ENCODE measurements at regions not wholly inside any gene's neighbourhood (a gene's known extent, or its start where the extent isn't known, plus 50 kb on each side); places are given as distances from the start of the nearest gene placed in this dataset.

GRCh38 chr2:120526997-120527945 lies 181.3 kb downstream of the INHBB start:
- no peak for DNase-seq (ENCODE audit: low read depth in 3 of 3, low spot score in 2 of 3)

GRCh38 chr2:120528051-120528692 lies 182.2 kb downstream of the INHBB start:
- no peak for DNase-seq (ENCODE audit: low read depth in 3 of 3, low spot score in 2 of 3)

DNA sequence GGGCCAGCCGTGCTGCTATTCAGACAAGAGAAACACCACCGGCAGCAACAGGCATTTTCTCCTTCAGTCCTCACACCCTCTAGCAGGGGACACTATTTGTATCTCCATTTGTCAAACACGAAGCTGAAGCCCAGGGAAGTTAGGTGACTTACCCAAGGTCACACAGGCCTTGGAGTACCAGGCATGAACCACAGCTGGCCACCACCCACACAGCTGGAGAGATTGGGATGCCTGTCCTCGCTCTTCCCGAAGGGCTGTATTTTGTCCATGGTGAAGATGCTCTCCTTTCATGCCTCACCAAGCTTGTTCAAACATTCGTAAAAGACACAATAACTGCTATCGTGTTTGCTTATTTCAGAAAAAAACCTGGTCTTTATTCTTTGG lies 182.7 kb downstream of the INHBB start:
- DNase-seq (ENCODE audit: low read depth in 3 of 3, low spot score in 2 of 3), result no peak

- DNase-seq (ENCODE audit: low read depth in 3 of 3, low spot score in 2 of 3), result no peak
These were observed 184.8 kb downstream of the INHBB start for GRCh38 chr2:120530781-120531180.

GRCh38 chr2:120531365-120531764 lies 185.4 kb downstream of the INHBB start:
- no peak for DNase-seq (ENCODE audit: low read depth in 3 of 3, low spot score in 2 of 3)

DNA sequence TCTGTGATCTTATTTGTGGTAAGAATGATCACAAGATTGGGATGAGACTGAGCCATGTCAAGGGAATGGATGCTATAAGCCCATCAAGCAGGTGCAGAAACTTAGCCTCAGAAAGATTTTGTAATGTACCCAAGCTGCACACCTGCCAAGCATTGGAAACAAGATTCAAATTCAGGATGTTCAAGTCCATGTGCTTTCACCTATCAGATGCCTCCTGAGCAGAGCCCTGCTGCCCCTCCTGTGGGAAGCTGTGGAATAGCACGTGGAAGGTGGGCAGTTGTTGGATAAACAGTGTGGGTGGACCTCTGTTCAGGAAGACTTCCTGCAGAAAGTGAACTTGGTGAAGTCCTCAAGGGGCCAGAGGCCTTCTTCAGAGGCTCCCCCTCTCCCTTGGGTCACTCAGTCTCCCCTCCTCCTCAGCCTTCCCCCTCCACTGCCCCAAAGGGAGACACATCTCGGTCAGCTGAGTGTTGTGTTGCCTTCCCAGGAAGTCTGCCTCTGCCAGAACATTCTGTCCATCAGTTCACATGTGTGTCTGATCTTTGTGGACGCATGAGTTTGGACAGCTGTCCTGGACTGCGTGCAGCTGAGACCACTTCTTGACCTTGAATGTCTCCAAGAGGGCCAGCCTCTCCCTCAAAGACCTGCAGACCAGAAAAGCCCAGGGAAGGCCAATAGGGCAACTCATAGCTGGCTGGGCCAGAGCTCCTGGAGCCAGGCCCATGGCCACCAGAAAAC lies 186.1 kb downstream of the INHBB start:
- DNase-seq (ENCODE audit: low read depth in 3 of 3, low spot score in 2 of 3), result no peak

DNA sequence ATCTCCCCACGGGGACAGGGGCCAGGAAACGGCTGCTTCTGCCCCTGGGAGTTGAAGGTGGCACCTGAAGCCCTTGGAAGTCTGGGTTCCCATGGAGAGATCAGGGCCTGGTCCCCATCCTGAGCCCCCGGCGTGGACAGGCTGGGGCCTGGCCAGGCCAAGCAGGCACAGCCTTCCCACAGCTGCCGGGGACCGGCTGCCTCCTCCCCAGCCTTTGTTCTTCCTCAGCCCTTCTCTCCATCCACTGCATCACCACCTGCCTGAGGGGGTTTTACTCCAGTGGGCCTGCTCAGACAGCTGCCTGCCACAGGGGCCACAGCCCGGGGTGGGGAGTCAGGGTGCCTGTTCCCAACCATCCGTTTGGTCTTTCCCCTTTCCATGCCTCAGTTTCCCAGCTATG lies 187.7 kb downstream of the INHBB start:
- DNase-seq (ENCODE audit: low read depth in 3 of 3, low spot score in 2 of 3), result no peak

DNA sequence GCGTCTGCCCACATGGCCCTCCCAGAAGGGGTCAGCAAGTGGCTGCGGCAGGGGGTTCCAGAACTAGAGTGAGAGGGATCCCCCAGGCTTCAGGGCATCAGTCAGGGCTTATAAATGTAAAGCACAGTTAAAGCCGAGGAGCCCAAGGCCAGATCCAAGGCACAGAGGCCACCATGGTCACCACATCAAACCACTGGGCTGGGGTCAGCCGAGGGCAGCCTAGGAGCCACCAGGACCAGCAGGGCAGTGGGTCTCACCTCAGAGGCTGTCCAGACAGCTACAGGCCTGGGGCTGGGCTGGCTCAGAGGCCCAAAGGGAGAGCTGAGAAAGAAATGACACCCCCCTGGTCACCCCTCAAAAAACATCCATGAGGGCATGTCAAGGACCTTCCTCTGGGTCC lies 188.5 kb downstream of the INHBB start:
- DNase-seq (ENCODE audit: low read depth in 3 of 3, low spot score in 2 of 3), result no peak

GRCh38 chr2:120535081-120535480 lies 189.1 kb downstream of the INHBB start:
- DNase-seq (ENCODE audit: low read depth in 3 of 3, low spot score in 2 of 3), result no peak

- DNase-seq (ENCODE audit: low read depth in 3 of 3, low spot score in 2 of 3), result no peak
These were observed 190.2 kb downstream of the INHBB start for GRCh38 chr2:120536141-120536540.

DNA sequence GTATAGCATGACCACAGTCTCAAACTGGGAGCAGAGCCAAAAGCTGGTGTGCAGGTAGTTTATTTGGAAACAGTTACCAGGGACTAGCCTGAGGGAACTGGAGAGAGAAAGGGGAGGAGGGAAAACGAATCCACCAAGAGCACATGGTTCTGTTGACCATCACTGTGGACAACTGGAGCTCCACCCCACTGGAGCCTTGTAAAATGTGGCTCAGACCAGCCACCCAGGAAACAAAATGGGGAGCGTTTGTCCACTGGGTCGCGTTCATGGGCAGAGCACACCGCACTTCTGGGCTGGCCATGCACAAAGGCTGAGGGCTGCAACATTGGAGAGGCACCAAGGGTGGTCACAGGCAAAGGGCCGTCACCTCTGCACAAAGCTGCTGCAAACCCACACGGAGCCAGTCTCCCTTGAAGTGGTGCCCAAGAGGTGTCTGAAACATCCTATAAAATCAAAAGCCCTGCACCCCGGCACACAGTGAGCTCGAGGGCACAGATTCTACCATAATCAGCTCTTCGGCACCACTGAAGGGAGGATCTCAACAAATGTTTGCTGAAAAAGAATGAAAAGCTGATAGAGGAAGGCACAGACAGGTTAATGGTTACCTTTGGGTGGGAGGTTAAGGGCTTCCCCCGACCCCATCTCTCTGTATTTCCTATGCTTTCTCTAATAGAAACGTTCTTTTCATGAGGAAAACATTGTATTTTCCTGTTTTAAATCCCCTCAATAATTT lies 192.9 kb downstream of the INHBB start:
- no peak for DNase-seq (ENCODE audit: low read depth in 3 of 3, low spot score in 2 of 3)

DNA sequence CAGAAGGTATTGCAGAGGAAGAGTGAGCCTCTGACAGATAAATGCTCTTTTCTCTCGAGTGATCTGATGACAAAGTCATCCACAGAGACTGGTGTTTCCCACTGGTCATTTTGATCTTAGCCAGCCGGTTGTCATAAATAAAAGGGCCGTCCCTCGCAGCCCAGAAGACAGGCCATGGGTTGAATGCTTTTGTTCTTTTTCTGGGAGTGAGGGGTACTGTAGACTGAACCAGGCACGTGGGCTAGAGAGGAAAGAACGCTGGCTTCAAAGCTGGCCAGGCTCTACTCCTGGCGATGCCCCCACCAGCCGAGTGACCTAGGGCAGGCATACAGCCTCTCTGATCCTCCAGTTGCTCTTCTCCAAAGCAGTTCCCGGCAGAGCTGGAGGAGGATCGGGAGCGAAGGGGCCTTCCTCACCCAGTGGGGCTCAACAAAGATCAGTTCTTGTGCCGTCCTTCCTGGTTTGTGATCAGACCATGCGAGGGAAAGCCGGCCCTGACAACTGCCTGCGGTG lies 193.5 kb downstream of the INHBB start:
- no peak for DNase-seq (ENCODE audit: low read depth in 3 of 3, low spot score in 2 of 3)

DNA sequence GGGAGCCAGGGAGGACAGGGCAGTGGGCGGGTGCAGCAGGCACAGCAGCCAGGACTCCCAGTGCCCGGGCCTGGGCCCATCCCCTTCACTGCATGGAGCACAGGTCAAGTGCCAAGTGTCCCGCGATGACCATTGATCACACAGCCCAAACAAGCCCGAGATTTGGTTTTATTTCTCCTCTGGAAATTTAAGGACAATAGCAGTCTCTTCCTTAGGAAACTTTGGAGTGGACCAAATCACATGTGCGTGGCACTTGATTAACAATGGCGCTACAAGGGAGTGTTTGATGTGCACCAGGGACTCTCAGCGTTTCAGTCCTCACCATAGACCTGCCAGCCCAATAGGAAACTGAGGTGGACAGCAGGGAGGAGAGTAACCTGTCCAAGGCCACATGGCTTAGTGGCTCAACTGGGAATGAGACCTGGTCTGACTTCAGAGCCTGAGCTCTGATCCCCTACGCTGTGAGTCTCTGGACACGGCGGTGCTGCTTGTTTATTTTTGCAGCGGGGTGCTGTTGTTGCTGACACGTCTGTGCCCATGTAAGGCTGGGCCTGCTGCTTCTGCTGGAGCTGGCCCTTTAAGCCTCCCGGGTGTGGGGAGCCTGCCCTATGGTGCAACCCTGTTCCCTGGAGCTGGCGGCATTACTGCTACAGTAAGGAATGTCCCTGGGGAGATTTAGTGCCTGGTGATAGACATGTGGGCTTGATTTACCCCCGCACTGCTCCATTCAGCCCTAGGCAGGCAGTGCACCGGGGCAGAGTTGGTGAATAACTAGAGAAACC lies 194.2 kb downstream of the INHBB start:
- DNase-seq (ENCODE audit: low read depth in 3 of 3, low spot score in 2 of 3), result no peak

GRCh38 chr2:120540719-120541552 lies 194.7 kb upstream of the GLI2 start:
- DNase-seq (ENCODE audit: low read depth in 3 of 3, low spot score in 2 of 3), result no peak

GRCh38 chr2:120541553-120541932 lies 194.1 kb upstream of the GLI2 start:
- no peak for DNase-seq (ENCODE audit: low read depth in 3 of 3, low spot score in 2 of 3)

GRCh38 chr2:120541972-120542670 lies 193.5 kb upstream of the GLI2 start:
- no peak for DNase-seq (ENCODE audit: low read depth in 3 of 3, low spot score in 2 of 3)

- DNase-seq (ENCODE audit: low read depth in 3 of 3, low spot score in 2 of 3), result no peak
These were observed 192.6 kb upstream of the GLI2 start for GRCh38 chr2:120542911-120543527.

DNA sequence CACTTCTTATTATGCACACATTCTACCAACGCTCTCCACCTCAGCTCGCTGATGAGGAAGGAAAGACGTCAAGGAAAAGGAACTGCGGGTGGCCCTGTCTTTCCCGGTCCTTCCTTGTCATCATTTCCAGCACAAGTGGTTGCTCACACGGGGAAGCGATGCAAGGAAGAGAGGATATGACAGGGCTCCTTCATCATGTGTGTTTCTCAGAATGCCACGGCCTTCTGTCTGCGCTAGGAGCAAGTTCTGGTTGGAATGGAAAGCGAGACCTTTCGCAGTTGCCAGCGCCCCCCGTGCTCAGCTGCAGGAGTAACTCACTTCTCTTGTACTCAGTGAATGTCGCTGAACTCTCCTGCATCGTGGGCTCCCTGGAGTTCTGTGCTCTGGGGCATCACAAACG lies 191.8 kb upstream of the GLI2 start:
- no peak for DNase-seq (ENCODE audit: low read depth in 3 of 3, low spot score in 2 of 3)

All from right renal cortex interstitium (tissue), 3 donors.